HFF-Myc (cell line): ENCODE measurements at regions not wholly inside any gene's neighbourhood (a gene's known extent, or its start where the extent isn't known, plus 50 kb on each side); places are given as distances from the start of the nearest gene placed in this dataset.

Source experiments
- DNase-seq: peaks from one replicate; pipeline ENCODE4 v3.0.0-alpha.2; 2011; ENCODE audit warnings: low read depth; ENCODE audit errors: extremely low read depth
- H3K4me3 ChIP-seq: replicated peaks from 2 replicates; pipeline ENCODE4 v1.5.1; 2011; ENCODE audit warnings: low read depth, mild to moderate bottlenecking, control low read depth, low read length
- TF ChIP-seq, protein P1 (sequence below): IDR thresholded peaks from 2 replicates; pipeline ENCODE4 v1.5.1; 2012; ENCODE audit warnings: mild to moderate bottlenecking, low read depth, low read length, control low read depth; ENCODE audit errors: missing control alignments

DNA sequence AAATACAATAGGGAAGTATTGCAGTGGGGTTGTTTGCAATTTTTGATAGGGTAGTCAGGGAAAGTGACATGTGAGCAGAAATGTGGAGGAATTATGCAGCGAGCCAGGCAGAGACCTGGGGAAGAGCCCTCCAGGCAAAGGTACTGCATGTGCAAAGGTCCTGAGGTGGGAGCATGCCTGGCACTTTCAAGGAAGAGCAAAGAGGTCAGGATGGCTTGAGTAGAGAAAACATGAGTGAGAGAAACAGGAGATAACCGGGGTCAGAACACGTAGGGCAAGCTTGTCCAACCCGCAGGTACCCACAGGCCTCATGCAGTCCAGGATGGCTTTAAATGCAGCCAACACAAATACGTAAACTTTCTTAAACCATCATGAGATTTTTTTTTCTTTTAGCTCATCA, 71.0 kb downstream of the COQ2 start:
- TF ChIP-seq, protein P1, sequence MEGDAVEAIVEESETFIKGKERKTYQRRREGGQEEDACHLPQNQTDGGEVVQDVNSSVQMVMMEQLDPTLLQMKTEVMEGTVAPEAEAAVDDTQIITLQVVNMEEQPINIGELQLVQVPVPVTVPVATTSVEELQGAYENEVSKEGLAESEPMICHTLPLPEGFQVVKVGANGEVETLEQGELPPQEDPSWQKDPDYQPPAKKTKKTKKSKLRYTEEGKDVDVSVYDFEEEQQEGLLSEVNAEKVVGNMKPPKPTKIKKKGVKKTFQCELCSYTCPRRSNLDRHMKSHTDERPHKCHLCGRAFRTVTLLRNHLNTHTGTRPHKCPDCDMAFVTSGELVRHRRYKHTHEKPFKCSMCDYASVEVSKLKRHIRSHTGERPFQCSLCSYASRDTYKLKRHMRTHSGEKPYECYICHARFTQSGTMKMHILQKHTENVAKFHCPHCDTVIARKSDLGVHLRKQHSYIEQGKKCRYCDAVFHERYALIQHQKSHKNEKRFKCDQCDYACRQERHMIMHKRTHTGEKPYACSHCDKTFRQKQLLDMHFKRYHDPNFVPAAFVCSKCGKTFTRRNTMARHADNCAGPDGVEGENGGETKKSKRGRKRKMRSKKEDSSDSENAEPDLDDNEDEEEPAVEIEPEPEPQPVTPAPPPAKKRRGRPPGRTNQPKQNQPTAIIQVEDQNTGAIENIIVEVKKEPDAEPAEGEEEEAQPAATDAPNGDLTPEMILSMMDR = no peak
- H3K4me3 ChIP-seq = no peak overlapping the region
- DNase-seq = no peak

DNA sequence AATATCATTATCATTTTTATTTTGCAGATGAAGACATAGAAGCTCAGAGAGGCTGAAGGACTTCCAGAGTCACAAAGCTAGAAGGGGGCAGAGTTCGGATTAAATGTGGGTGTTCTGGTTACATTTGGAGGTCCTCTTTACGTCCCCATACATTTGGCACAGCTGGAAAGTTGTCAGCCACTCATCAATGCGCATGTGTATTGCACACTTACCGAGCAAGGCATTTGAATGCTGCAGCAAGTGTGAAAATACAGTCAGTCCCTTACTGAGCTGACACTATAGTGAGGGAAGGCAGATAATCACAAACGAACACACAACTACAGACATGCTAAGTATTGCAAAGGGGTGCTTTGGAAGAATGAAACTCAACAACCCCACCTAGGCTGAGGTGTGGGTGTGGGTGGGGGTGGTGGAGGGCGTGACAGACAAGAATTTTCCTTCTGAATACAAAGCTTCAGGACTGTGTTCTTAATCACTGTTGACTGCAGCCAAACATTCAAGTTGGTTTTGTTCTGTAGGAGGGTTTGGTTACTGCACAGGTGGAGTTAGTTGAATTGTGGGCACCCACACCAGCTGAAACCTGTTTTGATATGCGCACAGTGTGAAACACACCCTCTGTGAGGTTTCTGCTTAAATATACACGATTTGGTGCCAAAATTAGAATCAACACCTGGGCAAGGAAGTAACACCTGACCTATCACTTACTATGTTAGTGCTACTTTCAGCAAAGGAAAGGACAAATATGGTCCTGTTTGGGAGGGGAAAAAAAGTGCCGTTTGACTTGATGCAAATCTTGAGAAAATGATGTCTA, 72.4 kb downstream of the COQ2 start:
- TF ChIP-seq, protein P1 = no peak
- no peak overlapping the region for H3K4me3 ChIP-seq
- DNase-seq = no peak

DNA sequence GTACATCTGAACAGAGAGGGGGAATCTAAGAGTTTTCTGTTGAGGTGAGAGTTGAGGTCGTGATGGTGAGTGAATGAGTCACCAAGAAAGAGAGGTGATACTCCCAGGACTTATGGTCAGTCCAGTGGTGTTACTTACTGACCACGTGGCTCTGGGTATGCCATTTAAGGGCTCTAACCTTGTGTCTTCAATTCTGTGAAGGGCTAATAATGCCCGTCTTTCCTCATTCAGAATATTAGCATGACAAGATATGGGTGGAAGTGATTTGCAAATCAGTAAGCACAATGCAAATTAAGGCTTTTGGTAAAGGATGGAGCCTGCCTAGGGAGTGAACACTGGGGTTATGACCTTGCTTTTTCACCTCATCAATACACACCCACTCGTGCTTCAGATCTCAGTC, 75.2 kb downstream of the COQ2 start:
- TF ChIP-seq, protein P1 = no peak
- H3K4me3 ChIP-seq = no peak overlapping the region
- DNase-seq = no peak

DNA sequence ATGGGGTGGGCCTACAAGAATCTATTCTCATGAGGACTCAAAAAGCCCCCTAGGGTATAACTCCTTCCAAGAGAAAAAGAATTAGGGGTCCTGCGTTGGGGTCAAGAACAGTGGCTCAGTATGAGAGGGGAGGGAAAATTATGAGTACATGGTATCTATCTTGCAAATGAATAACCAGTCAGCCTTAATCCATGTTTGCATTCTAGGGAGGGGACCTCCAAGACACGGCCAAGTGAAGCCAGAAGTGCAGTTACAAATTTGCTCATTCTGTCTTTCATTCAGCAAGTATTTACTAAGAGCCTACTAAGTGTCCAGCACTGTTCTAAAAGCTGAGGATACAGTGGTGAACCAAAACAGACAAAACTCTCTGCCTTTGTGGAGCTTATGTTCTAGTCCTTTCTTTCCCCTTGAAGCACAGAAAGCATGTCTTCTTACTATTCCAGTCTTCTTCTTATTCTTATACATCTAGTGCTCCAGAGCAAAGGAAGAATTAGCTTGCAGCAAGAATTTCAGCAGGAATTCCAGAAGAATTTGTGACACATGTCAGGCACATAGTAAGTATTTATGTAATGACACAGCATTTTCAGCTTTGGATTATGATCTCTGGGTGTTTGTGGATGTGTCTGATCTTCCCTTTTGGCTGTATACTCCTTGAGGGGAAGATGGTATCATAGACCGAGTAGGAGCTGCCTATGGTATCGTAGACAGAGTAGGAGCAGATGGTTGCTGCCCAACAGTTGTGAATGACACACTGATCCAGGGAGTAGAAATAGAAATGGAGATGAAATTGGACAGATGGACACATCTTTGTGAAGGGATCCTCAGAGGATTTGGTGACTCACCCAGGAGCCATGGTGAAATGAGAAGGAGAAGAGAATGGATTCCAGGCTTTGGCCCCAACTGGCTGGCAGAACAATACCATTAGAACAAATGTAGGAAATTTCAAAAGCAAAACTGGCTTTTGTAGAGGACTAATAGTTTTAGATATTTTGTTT, 75.9 kb downstream of the COQ2 start:
- TF ChIP-seq, protein P1 = no peak
- H3K4me3 ChIP-seq = no peak overlapping the region
- DNase-seq = no peak

DNA sequence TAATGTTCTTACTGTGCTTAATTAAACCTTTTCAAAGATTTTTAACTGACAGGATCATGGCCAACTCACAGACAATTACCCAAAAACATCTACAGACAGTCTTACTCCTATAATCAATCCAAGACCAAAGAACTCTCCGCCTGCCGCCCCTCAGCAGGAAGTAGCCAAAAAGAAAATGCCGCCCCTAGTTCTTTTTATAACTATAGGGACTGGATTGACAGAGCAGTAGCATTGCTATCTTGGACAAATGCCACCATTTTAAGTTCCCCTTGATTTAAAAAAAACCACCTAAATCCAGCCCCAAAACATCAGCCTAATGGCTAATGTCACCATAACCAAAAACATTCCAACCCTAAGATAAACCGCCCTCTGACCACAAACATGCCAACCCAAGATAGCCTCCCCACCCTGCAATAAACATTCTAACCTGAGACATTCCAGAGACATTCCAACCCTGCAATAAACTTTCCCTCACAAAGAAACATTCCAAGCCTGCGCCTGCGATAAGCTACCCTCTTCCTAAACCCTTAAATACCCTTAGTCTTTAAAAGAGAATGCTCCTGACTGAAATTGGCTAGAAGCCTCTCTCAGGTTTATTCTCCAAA, 77.0 kb downstream of the COQ2 start:
- TF ChIP-seq, protein P1 = no peak
- H3K4me3 ChIP-seq = no peak overlapping the region
- peak; percentile 87 for DNase-seq

DNA sequence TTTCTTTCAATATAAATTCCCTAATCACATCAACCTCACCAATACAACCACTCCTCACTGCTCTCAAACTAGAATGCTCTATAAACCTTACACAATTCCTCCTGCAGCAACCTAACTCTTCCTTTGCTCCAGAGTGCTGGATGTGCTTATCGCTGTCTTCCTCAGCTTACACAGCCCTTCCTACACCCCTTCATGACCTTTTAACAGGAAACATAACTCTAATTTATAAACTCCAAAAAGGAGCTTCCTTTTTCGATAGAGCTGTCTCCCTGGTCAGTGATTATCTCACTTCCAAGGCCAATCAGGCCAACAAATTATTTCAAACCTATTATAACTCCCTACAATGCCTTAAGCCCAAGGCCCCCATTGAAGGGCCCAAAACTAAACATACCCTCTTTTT, 78.8 kb downstream of the COQ2 start:
- DNase-seq = no peak
- TF ChIP-seq, protein P1 = no peak

More for the DNA sequence above, 78.8 kb downstream of the COQ2 start:
- H3K4me3 ChIP-seq = no peak overlapping the region
